Naive thymus-derived CD8-positive, alpha-beta T cell (primary cell): ENCODE measurements at regions not wholly inside any gene's neighbourhood (a gene's known extent, or its start where the extent isn't known, plus 50 kb on each side); places are given as distances from the start of the nearest gene placed in this dataset.

Source experiments
- ATAC-seq, 2 donors: fragments of 150-1000 bp; cut with Tn5 transposase in 1 of 2; sonication (Bioruptor Pico), chemical (Tn5 transposase) in 1 of 2; 1 replicate in 1 of 2; 2 replicates in 1 of 2; pipeline ENCODE4 v1.10.0; 2021; ENCODE audit warnings: mild to moderate bottlenecking in 2 of 2, moderate library complexity in 2 of 2
- POLR2A ChIA-PET: fragments of 350-600 bp; sonication (Branson Sonifier 250); formaldehyde crosslinking; loops from one replicate; lab custom pipeline; 2021; ENCODE audit warnings: antibody characterized with exemption; lab: Charles Lee
- DNase-seq, 10 donors: peaks; one replicate each; pipeline versions ENCODE4 v3.0.0 to v3.0.0-alpha.2; 2020 to 2022
- H3K27ac Mint-ChIP-seq, 10 donors: one replicate each; pipeline ENCODE4 v1.8.0; 2020 to 2022; ENCODE audit warnings: mild to moderate bottlenecking in 10 of 10, mixed read lengths in 10 of 10, moderate library complexity in 4 of 10, inconsistent platforms in 1 of 10
- H3K27me3 Mint-ChIP-seq, 5 donors: one replicate each; pipeline ENCODE4 v1.8.0; 2021 to 2022; ENCODE audit warnings: mixed read lengths in 5 of 5
- H3K36me3 Mint-ChIP-seq, 3 donors: one replicate each; pipeline ENCODE4 v1.8.0; 2020 to 2022; ENCODE audit warnings: mixed read lengths in 3 of 3, mild to moderate bottlenecking in 2 of 3, inconsistent platforms in 1 of 3
- H3K4me1 Mint-ChIP-seq, 4 donors: one replicate each; pipeline ENCODE4 v1.8.0; 2021 to 2022; ENCODE audit warnings: mixed read lengths in 4 of 4
- H3K4me3 Mint-ChIP-seq, 10 donors: one replicate each; pipeline ENCODE4 v1.8.0; 2020 to 2022; ENCODE audit warnings: mild to moderate bottlenecking in 10 of 10, mixed read lengths in 10 of 10, moderate library complexity in 6 of 10, inconsistent platforms in 1 of 10
- H3K9me3 Mint-ChIP-seq, 9 donors: one replicate each; pipeline ENCODE4 v1.8.0; 2020 to 2022; ENCODE audit warnings: mixed read lengths in 9 of 9, mild to moderate bottlenecking in 3 of 9, inconsistent platforms in 1 of 9, moderate library complexity in 1 of 9

DNA sequence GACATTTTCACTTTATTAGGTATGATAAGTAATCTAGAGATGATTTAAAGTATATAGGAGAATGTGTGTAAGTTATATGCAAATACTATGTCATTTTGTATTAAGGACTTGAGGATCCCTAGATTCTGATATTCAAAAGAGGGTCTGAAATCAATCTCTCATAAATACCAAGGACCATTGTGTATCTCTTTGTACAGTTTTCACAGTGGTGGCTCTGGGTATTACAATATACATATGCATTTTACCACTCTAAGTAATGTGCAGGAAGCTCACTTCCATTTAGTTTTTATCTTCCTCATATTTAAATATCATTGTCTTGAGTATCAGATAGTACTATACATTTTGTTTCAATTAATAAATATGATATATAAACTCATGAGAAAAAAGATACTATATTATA lies 862.6 kb upstream of the PCDH20 start:
- DNase-seq = no peak

DNA sequence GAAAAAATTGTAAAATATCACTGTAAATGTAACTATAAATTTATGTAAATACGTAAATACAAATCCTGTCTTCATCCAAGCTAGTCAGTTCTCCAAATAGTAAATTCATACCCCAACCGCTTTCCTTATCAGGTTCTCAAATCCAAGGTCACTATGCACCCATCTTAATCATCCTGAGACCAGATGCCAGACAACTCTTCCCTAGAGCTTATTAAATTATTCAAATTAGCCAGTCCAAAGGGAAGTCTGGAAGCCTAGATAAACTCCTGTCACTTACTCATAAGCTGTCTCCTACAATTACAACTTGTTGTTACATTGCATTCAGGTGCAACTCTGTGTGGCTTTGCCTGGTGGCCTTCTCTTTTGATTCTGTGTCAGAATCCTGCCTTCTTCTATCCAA lies 836.1 kb upstream of the PCDH20 start:
- H3K4me3 Mint-ChIP-seq = no peak overlapping the region
- no peak for DNase-seq
- no peaks in the 10 kb centered on the region for H3K27me3 Mint-ChIP-seq
- no peak overlapping the region for H3K27ac Mint-ChIP-seq
- no peak for ATAC-seq
- H3K4me1 Mint-ChIP-seq = no peaks in the 10 kb centered on the region
- no peaks in the 10 kb centered on the region for H3K36me3 Mint-ChIP-seq
- POLR2A ChIA-PET = no interaction called here
- peaks cover 0 to 26% (median 9%) of the 10 kb centered on the region in 9 donors for H3K9me3 Mint-ChIP-seq

More for the DNA sequence above, 862.6 kb upstream of the PCDH20 start:
- Mint-ChIP-seq H3K4me1 (no peaks in the 10 kb centered on the region), H3K4me3 (no peak overlapping the region), H3K9me3 (peaks cover 0 to 19% (median 3%) of the 10 kb centered on the region in 9 donors), H3K36me3 (peaks cover 0 to 4% (median 0%) of the 10 kb centered on the region in 3 donors), H3K27ac (no peak overlapping the region), H3K27me3 (no peaks in the 10 kb centered on the region)
- ATAC-seq = no peak
- POLR2A ChIA-PET = no interaction called here

DNA sequence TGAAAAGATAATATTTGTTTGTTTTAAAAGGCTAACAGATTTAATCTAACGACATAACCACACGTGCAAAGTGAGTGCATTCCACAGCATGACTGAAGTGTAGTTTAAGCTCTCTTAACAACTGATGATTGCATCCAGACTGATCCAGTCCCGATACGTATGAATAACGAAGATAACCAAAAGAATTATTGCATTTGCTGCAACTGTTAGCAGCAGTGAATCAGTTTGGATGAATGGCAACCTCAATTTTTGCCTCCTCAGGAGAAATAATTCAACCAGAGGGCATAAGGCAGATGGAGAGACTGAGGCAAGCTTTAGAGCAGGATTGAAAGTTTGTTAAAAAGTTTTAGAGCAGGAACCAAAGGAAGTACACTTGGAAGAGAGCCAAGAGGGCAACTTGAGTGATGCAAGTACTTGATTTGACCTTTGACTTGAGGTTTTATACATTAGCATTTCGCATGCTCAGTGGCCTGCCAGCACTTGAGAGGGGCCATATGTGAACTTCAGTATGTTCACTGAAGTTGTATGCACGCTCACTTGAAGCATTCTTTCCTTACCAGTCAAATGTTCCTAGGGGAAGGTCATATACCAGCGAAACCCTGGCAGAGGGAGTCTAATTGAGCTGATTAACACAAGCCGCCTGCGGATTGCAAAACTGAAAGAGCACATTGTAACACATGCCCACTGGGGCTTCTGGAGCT lies 835.0 kb upstream of the PCDH20 start:
- no peak for ATAC-seq
- Mint-ChIP-seq H3K4me1 (no peaks in the 10 kb centered on the region), H3K4me3 (no peak overlapping the region), H3K9me3 (peaks cover 0 to 23% (median 7%) of the 10 kb centered on the region in 9 donors), H3K27ac (no peak overlapping the region), H3K36me3 (no peaks in the 10 kb centered on the region), H3K27me3 (no peaks in the 10 kb centered on the region)
- DNase-seq = no peak
- POLR2A ChIA-PET = no interaction called here

DNA sequence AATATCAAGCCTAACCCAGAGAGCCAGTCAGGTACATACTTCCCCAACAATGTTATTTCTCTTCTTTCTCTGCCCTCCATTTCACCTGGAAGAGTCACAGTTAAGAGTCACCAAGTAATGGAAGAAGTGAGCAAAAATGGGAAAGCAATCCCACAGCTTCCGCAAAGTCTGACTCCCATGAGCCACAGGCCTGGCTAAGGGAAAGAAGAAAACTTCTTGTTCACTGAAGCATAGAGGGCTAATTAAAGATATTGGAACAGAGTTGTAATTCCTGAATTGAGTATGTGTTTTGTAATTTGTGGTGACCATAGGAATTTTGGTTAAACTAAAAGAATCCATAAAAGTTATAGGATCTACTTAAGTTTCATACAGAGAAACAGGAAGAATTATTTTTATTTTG lies 830.9 kb upstream of the PCDH20 start:
- no peaks in the 10 kb centered on the region for H3K4me1 Mint-ChIP-seq
- H3K4me3 Mint-ChIP-seq = no peak overlapping the region
- POLR2A ChIA-PET = no interaction called here

DNA sequence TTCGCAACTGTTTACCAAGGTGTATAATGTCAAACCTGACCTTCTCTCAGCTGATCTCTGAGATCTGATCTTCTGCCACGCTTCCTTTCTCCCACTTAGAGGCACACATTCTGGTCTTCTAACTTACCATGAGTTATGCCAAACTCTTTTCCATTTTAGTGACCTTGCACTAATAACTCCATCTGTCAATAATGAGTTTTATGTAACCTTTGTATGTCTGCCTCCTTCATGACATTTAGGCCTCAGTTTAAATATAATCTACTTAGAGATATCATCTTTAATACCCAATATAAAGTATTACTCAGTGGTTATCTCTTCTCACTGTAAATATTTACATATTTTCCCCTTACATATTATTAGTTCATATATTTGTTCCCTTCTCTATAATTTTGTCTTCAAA lies 827.5 kb upstream of the PCDH20 start:
- no peak overlapping the region for H3K4me3 Mint-ChIP-seq
- H3K27ac Mint-ChIP-seq = no peak overlapping the region
- POLR2A ChIA-PET = no interaction called here
- H3K9me3 Mint-ChIP-seq = peaks cover 0 to 22% (median 3%) of the 10 kb centered on the region in 9 donors
- no peak for DNase-seq
- H3K4me1 Mint-ChIP-seq = no peaks in the 10 kb centered on the region
- no peaks in the 10 kb centered on the region for H3K27me3 Mint-ChIP-seq
- ATAC-seq = no peak
- H3K36me3 Mint-ChIP-seq = no peaks in the 10 kb centered on the region

More for the DNA sequence above, 830.9 kb upstream of the PCDH20 start:
- Mint-ChIP-seq H3K36me3 (no peaks in the 10 kb centered on the region), H3K27me3 (no peaks in the 10 kb centered on the region), H3K9me3 (peaks cover 0 to 22% (median 10%) of the 10 kb centered on the region in 9 donors), H3K27ac (peak overlapping the region in 1 of 10 donors; percentile 8)
- no peak for ATAC-seq
- DNase-seq = no peak

DNA sequence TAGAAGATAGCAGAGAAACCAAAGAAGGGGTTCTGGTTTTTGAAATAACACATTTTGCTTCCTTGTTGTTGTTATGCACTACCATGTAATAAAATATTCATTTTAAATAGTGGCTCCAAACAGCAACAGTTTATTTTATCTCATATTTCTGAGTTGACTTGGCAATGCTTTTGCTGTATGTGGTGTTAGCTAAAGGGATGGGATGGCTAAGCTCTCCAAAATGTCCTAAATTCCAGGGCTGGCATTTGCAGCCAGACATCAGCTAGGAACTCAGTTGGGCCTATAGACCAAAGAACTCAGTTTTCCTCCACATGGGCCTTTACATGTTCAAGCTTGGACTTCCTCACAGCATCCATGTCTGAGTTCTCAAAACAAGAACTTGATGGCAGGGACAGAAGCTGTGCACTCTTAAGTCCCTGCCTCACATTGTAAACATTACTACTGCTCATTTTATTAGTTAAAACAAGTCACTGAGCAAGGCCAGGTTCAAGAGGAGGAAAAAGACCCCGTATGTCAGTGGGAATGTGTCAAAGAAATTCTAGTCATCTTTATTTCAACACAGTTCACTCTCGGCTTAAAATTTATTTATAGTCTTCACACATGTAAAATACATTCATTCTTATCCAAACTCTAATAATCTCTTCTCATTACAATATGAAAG lies 819.3 kb upstream of the PCDH20 start:
- Mint-ChIP-seq H3K27ac (no peak overlapping the region), H3K9me3 (peaks cover 0 to 6% (median 2%) of the 10 kb centered on the region in 9 donors), H3K36me3 (no peaks in the 10 kb centered on the region), H3K4me3 (no peak overlapping the region), H3K27me3 (no peaks in the 10 kb centered on the region), H3K4me1 (no peaks in the 10 kb centered on the region)
- ATAC-seq (no peak), DNase-seq (no peak)
- POLR2A ChIA-PET = no interaction called here

DNA sequence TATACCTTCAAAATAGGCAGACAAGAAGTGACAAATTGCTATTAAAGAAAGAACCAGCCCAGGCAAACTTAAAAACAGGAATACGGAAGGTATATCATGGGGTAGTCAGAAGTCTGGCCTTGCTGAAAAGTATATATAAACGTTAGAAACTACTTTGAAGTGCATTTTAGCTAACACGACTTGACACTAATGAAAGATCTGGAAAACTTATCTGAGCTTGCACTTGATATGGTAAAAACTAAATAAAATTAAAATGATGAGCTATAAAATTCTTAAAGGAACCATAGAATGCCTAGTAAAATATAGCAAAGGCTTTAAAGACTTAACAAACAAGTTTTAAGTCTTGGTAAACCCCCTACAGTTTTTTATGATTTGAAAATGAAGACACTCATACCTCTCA lies 795.3 kb upstream of the PCDH20 start:
- ATAC-seq = no peak
- H3K4me1 Mint-ChIP-seq = no peaks in the 10 kb centered on the region
- POLR2A ChIA-PET = no interaction called here
- H3K27me3 Mint-ChIP-seq = no peaks in the 10 kb centered on the region
- no peak overlapping the region for H3K4me3 Mint-ChIP-seq
- no peaks in the 10 kb centered on the region for H3K36me3 Mint-ChIP-seq
- no peak for DNase-seq
- peaks cover 0 to 23% (median 11%) of the 10 kb centered on the region in 9 donors for H3K9me3 Mint-ChIP-seq
- H3K27ac Mint-ChIP-seq = no peak overlapping the region

DNA sequence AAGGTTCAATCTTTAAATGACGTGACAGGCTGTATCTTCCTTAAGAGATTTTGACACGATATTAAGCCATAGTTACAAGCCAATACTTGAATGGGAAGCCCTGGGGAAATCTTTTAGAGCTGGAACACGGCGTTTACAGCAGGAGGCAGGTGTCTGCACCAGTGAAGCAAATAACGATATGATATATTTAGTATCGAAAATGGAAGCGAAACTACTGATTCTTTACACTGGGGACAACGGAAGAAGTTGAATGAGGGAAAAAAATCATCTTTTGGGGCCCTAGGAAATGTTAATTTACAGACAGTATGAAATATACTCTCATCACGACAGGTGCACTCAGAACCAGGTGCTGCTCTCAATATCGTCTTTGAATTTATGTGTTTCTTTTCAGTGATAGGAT lies 793.9 kb upstream of the PCDH20 start:
- Mint-ChIP-seq H3K27me3 (no peaks in the 10 kb centered on the region), H3K9me3 (peaks cover 0 to 33% (median 21%) of the 10 kb centered on the region in 9 donors), H3K36me3 (no peaks in the 10 kb centered on the region), H3K4me3 (no peak overlapping the region), H3K4me1 (no peaks in the 10 kb centered on the region), H3K27ac (no peak overlapping the region)
- DNase-seq (no peak), ATAC-seq (no peak)
- POLR2A ChIA-PET = no interaction called here

DNA sequence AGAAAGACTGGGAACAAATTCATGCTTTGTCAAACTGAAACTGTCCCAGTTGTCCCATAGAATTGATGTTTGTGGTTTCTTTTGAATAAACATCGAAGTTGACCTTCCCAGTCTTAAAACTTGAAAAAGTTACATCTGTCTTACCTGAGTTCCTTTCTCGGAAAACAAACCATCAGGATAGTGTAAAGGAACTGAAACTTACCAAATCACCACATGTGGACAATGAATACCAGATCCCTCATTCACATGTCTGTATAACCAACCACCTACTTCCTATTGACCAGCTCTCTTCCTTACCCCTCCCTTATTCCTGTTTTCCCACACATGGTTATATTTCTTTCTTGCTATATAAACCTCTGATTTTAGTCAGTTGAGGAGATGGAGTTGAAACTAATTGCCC lies 791.7 kb upstream of the PCDH20 start:
- H3K27ac Mint-ChIP-seq = no peak overlapping the region
- no peak overlapping the region for H3K4me3 Mint-ChIP-seq
- no peaks in the 10 kb centered on the region for H3K36me3 Mint-ChIP-seq
- DNase-seq (no peak), ATAC-seq (no peak)
- no peaks in the 10 kb centered on the region for H3K27me3 Mint-ChIP-seq
- POLR2A ChIA-PET = no interaction called here
- H3K9me3 Mint-ChIP-seq = peaks cover 0 to 32% (median 15%) of the 10 kb centered on the region in 9 donors
- H3K4me1 Mint-ChIP-seq = no peaks in the 10 kb centered on the region

DNA sequence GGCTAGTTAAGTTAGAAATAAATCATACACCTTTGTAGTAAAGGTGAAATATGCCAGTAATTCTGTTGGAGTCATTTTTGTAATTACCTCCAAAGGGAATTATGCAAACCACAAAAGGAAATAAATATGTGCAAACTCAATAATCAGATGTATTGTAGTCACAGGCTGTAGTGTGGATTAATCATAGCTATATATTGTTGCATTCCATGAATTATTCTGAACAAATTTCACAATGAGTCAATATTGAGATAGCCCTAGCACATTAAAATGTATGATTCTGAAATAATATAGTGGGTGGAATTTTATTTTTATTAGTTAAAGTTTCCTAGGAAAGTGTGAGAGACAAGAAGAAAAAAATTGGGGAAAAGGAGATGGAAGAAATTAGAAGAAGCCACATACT lies 790.5 kb upstream of the PCDH20 start:
- POLR2A ChIA-PET = no interaction called here
- Mint-ChIP-seq H3K4me3 (no peak overlapping the region), H3K4me1 (no peaks in the 10 kb centered on the region), H3K27ac (no peak overlapping the region), H3K36me3 (no peaks in the 10 kb centered on the region), H3K27me3 (no peaks in the 10 kb centered on the region), H3K9me3 (peaks cover 3 to 33% (median 14%) of the 10 kb centered on the region in 9 donors)
- ATAC-seq = no peak
- no peak for DNase-seq

DNA sequence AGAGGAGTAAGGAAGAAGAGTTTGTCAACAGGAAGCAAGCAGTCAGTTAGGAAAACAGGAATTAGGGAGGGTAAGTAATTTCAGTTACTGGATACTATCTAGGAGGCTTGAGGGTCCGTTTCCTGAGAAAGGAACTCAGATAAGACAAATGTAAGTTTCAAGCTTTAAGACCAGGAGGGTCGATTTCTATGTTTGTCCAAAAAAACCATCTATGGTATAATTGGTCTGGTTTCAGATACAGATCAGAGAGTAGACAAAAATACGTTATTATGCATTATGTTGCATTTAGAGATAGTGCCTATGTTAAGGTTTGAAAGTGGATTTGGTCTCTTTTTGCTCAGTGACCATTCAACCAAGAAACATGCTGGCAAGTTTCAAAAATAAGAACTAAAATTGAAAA lies 789.6 kb upstream of the PCDH20 start:
- DNase-seq = no peak
- ATAC-seq = no peak
- Mint-ChIP-seq H3K27me3 (no peaks in the 10 kb centered on the region), H3K4me1 (no peaks in the 10 kb centered on the region), H3K36me3 (peaks cover 0 to 3% (median 0%) of the 10 kb centered on the region in 3 donors), H3K9me3 (peaks cover 7 to 39% (median 18%) of the 10 kb centered on the region in 9 donors), H3K27ac (no peak overlapping the region), H3K4me3 (no peak overlapping the region)
- POLR2A ChIA-PET = no interaction called here

DNA sequence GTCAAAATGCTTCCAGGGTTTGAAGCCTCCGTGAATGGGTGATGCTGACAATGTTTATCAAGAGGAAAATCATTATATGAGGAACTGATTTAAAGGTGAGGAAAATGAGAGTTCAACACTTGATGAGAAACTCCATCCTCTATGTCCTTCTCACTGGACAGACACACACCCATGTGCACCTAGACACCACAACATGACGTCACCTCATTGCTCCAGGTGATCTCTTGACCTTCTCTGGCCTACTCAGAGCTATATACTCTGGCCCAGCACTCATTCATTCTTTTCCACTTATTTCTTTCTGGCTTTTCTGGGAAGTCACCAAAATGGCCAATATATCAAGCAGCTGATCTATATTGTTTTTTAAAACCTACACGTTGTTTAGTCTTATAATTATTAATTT lies 778.7 kb upstream of the PCDH20 start:
- Mint-ChIP-seq H3K4me1 (no peaks in the 10 kb centered on the region), H3K27ac (no peak overlapping the region), H3K4me3 (no peak overlapping the region), H3K36me3 (no peaks in the 10 kb centered on the region), H3K27me3 (no peaks in the 10 kb centered on the region), H3K9me3 (peaks cover 0 to 12% (median 3%) of the 10 kb centered on the region in 9 donors)
- ATAC-seq = no peak
- no peak for DNase-seq
- POLR2A ChIA-PET = no interaction called here

DNA sequence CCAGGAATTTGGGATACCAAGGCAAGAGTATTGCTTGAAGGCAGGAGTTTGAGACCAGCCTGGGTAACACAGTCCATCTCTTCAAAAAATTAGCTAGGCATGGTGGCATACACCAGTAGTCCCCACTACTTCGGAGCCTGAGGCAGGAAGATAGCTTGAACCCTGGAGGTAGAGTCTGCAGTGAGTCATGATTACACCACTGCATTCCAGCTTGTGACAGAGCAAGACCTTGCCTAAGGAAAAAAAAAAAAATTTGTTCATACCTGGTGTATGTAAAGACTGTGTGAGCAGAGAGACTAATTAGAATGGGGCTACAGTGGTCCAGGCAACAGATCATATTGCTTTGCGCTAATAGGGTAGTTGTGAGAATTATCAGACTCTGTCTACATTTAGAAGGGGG lies 778.3 kb upstream of the PCDH20 start:
- Mint-ChIP-seq H3K4me3 (no peak overlapping the region), H3K4me1 (no peaks in the 10 kb centered on the region), H3K9me3 (peaks cover 0 to 12% (median 4%) of the 10 kb centered on the region in 9 donors), H3K27me3 (no peaks in the 10 kb centered on the region), H3K27ac (no peak overlapping the region), H3K36me3 (no peaks in the 10 kb centered on the region)
- no peak for DNase-seq
- POLR2A ChIA-PET = no interaction called here
- ATAC-seq = no peak
